Epithelial cell of proximal tubule (primary cell): ENCODE measurements at regions not wholly inside any gene's neighbourhood (a gene's known extent, or its start where the extent isn't known, plus 50 kb on each side); places are given as distances from the start of the nearest gene placed in this dataset.

Source experiments
- DNase-seq: peaks from one replicate; pipeline ENCODE4 v3.0.0-alpha.2; 2011; ENCODE audit warnings: low read depth
- H3K4me3 ChIP-seq: 2 replicates; pipeline ENCODE4 v1.5.1; 2011; ENCODE audit warnings: low read depth, mild to moderate bottlenecking, low read length
- TF ChIP-seq, protein P1 (sequence below): conservative IDR thresholded peaks from 2 replicates; pipeline ENCODE4 v1.5.1; 2012; ENCODE audit warnings: low read depth, mild to moderate bottlenecking, low read length

DNA sequence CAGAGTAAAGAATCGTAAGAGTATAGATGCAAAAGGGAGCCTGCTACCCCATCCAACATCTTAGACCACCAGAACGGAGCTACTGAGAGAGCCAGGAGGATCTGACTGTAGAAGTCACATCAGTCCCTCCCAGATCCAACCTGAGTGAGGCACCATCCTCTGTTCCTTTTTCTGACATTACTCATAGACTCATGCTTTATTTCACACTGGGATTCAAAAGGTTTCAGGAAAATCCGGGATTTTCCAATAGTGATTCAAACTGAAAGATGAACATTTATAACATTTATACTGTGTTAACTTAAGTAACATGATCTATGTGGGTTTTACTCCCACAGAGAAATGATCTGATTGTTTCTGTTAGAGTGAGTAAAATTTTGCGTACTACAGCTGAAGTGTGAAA, 868.6 kb upstream of the GJE1 start:
- TF ChIP-seq, protein P1, sequence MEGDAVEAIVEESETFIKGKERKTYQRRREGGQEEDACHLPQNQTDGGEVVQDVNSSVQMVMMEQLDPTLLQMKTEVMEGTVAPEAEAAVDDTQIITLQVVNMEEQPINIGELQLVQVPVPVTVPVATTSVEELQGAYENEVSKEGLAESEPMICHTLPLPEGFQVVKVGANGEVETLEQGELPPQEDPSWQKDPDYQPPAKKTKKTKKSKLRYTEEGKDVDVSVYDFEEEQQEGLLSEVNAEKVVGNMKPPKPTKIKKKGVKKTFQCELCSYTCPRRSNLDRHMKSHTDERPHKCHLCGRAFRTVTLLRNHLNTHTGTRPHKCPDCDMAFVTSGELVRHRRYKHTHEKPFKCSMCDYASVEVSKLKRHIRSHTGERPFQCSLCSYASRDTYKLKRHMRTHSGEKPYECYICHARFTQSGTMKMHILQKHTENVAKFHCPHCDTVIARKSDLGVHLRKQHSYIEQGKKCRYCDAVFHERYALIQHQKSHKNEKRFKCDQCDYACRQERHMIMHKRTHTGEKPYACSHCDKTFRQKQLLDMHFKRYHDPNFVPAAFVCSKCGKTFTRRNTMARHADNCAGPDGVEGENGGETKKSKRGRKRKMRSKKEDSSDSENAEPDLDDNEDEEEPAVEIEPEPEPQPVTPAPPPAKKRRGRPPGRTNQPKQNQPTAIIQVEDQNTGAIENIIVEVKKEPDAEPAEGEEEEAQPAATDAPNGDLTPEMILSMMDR = no peak
- no peak overlapping the region for H3K4me3 ChIP-seq
- DNase-seq = no peak

DNA sequence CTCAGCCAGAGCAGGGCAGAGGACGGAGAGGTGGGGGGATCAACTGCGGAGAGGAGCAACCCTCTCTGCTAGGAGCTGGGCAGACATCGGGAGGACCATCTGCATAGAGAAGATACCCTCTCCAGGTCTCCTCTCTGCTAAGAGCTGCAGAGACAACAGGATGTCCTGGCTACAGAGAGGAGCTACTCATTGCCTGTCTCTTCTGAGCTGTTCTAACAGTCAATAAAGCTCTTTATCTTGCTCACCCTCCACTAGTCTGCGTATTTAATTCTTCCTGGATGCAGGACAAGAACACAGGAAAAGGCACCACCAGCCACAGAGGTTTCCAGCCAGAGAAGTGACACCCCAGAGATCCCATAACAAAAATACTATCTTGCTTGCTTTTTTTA, 871.1 kb upstream of the GJE1 start:
- H3K4me3 ChIP-seq = no peak overlapping the region
- no peak for DNase-seq
- TF ChIP-seq, protein P1 = no peak

DNA sequence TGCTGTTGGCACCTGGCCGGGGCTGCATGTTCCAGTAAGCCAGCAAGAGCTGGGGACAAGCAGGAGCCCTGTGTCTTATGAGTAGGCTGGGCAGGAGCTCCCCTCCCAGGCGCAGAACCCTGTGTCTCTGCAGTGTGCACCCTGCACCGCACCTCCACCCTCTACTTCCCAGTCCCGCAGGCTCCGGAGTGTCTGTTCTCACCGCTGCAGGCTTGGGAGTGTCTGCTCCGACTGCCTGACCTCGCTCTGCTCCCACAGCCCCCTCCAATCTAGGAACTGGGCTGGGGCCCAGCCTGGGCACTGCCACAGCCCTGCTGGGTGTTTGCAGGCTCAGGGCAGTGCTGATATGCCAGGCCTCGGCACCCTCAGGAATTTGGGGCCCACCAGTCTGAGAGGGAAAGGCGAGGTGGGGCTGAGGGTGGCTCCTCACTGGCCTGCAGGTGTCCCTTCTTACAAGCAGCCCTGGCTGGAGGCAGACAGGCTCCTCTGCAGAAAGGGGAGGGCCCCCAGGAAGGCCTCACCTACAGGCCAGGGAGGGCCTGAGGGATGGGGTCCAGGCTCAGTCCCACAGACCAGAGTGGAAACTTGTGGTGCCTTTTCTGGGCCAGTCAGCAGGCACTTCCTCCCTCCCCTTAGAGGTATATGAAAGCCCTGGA, 871.6 kb upstream of the GJE1 start:
- TF ChIP-seq, protein P1 = no peak
- H3K4me3 ChIP-seq = no peak overlapping the region
- DNase-seq = no peak

DNA sequence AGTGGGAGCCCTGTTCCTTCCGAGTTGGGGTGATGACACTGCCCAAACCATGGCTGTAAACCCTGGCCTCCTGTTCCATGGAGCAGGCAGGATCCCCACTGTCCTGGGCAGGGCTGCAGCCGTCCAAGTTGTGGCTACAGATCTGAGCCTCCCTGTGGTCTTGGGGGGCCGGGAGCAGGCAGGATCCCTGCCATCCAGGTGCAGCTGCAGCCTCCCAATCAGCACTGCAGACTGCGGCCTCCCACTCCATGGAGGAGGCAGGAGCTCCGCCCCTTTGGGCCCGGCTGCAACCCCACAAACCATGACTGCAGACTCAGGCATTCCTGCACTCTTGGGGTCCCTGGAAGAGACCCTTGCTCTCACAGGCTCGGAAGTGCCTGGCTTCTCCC, 872.1 kb upstream of the GJE1 start:
- H3K4me3 ChIP-seq = no peak overlapping the region
- TF ChIP-seq, protein P1 = no peak
- DNase-seq = no peak

DNA sequence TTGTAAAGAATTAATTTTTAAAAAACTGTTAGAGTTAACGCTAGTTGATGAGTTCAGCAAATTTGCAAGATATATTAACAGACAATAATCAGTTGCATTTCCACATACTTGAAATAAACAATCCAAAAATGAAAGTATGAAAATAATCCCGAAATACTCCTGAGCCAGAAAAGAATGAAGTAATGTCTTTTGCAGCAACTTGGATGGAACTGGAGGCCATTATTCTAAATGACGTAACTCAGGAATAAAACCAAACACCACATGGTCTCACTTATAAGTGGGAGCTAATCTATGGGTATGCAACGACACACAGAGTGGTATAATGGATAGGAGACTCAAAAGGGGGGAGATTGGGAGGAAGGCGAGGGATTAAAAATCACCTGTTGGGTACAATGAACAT, 872.9 kb upstream of the GJE1 start:
- TF ChIP-seq, protein P1 = no peak
- H3K4me3 ChIP-seq = no peak overlapping the region
- no peak for DNase-seq

DNA sequence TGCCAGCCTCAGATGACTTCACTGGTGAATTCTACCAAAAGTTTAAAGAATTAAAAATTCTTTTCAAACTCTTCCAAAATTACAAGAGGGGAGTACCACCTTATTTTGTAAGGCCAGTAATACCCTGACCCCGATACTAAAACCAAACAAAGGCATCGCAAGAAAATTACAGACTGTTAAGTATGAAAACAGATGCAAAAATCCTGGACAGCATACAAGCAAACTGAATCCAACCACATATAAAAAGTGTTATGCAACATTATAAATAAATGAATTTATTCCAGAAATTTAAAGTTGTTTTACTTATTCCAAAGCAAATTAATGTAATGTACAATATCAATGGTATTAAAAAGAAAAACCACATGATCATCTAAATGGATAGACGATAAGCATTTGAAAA, 873.6 kb upstream of the GJE1 start:
- TF ChIP-seq, protein P1 = no peak
- DNase-seq = no peak
- no peak overlapping the region for H3K4me3 ChIP-seq

DNA sequence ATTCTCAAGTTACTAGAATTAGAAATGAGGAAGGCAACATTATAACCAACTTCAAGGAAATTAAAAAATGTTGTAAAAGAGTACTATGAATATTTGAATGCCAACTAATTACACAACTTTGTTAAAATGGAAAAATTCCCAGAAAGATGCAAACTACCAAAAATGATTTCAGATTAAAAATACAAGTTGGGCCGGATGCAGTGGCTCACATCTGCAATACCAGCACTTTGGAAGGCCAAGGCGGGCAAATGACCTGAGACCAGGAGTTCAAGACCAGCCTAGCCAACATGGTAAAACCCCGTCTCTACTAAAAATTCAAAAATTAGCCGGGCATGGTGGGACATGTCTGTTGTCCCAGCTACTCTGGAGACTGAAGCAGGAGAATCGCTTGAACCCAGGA, 874.2 kb upstream of the GJE1 start:
- no peak for DNase-seq
- no peak overlapping the region for H3K4me3 ChIP-seq
- TF ChIP-seq, protein P1 = no peak
